Fibroblast of lung (primary cell): ENCODE measurements at regions not wholly inside any gene's neighbourhood (a gene's known extent, or its start where the extent isn't known, plus 50 kb on each side); places are given as distances from the start of the nearest gene placed in this dataset.
"Not testable (repeated sequence)": the region's sequence is repeated elsewhere in the genome, so short reads cannot be mapped to it uniquely, and the experiment has no call there.

Experiments
- DNase-seq, 2 donors: peaks; one replicate each; pipeline versions ENCODE4 v3.0.0 to v3.0.0-alpha.2; 2010; ENCODE audit warnings: low read depth in 2 of 2
- H2AFZ ChIP-seq: 2 replicates; pipeline ENCODE4 v1.5.1; 2012; ENCODE audit warnings: low read length, control low read depth, inconsistent platforms
- H3K27ac ChIP-seq: 2 replicates; pipeline ENCODE4 v1.5.1; 2011; ENCODE audit warnings: low read length, control low read depth; ENCODE audit not compliant: insufficient read depth
- H3K27me3 ChIP-seq: 2 replicates; pipeline ENCODE4 v1.5.1; 2011; ENCODE audit warnings: mild to moderate bottlenecking, low read length; ENCODE audit not compliant: control insufficient read depth, insufficient read depth
- H3K36me3 ChIP-seq: 2 replicates; pipeline ENCODE4 v1.5.1; 2011; ENCODE audit warnings: low read length; ENCODE audit not compliant: control insufficient read depth, insufficient read depth
- H3K4me1 ChIP-seq: 2 replicates; pipeline ENCODE4 v1.5.1; 2011; ENCODE audit warnings: low read length; ENCODE audit not compliant: control insufficient read depth, insufficient read depth; ENCODE audit errors: extremely low read depth
- H3K4me2 ChIP-seq: 2 replicates; pipeline ENCODE4 v1.5.1; 2011; ENCODE audit warnings: low read length, control low read depth; ENCODE audit not compliant: insufficient read depth; ENCODE audit errors: extremely low read depth
- H3K4me3 ChIP-seq, 4 experiments: fragments of 200-600 bp in 1 of 4; sonication (generic) in 1 of 4; replicated peaks in 1 of 4; 2 replicates each; pipeline ENCODE4 v1.5.1; 2011 to 2016; ENCODE audit warnings: low read length in 4 of 4, low read depth in 3 of 4, mild to moderate bottlenecking in 3 of 4, control low read depth in 2 of 4, inconsistent platforms in 1 of 4, mixed read lengths in 1 of 4; ENCODE audit not compliant: insufficient read depth in 1 of 4; ENCODE audit errors: control extremely low read depth in 1 of 4
- H3K79me2 ChIP-seq: 2 replicates; pipeline ENCODE4 v1.5.1; 2012; ENCODE audit warnings: mild to moderate bottlenecking, low read length, inconsistent platforms; ENCODE audit not compliant: control insufficient read depth, insufficient read depth
- H3K9ac ChIP-seq: 2 replicates; pipeline ENCODE4 v1.5.1; 2011; ENCODE audit warnings: mild to moderate bottlenecking, low read length, control low read depth; ENCODE audit not compliant: insufficient read depth
- H3K9me3 ChIP-seq: 2 replicates; pipeline ENCODE4 v1.5.1; 2012; ENCODE audit warnings: low read depth, low read length; ENCODE audit not compliant: control insufficient read depth, insufficient read depth
- H4K20me1 ChIP-seq: 2 replicates; pipeline ENCODE4 v1.5.1; 2011; ENCODE audit warnings: low read length; ENCODE audit not compliant: control insufficient read depth, insufficient read depth; ENCODE audit errors: extremely low read depth
- CTCF ChIP-seq, 2 donors: IDR thresholded peaks in 1 of 2; conservative IDR thresholded peaks in 1 of 2; 1 replicate in 1 of 2; 2 replicates in 1 of 2; pipeline ENCODE4 v1.5.1; 2011 to 2012; ENCODE audit warnings: low read length in 2 of 2, control low read depth in 1 of 2, inconsistent platforms in 1 of 2, low read depth in 1 of 2, mild to moderate bottlenecking in 1 of 2
- EZH2 ChIP-seq: IDR thresholded peaks from 2 replicates; pipeline ENCODE4 v1.5.1; 2012; ENCODE audit warnings: low read length, control low read depth, mild to moderate bottlenecking; ENCODE audit errors: missing control alignments

DNA sequence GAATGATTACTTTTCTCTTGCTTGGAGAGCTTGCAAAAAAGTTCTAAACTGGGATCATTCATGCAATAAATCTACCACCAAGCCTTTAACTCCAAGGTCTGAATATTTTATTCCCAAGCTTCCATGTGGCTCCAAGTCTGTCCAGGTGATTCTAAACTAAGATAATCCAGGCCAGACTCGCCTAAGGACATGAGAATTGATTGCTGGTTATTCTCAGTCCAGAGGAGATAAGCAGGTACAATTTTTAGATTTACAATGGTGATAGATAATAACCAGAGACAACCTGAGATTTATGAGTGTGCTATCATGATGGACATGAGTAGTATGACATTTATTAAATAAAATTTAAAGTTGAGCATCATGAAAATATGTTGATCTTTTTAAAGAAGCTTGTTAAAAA lies 156.5 kb upstream of the SPRY2 start:
- Histone ChIP-seq H3K79me2 (no peaks in the 10 kb centered on the region), H4K20me1 (no peaks in the 10 kb centered on the region), H3K4me1 (no peaks in the 10 kb centered on the region), H3K27ac (no peak overlapping the region), H3K4me2 (no peak overlapping the region), H3K9me3 (no peaks in the 10 kb centered on the region), H3K9ac (no peak overlapping the region), H3K36me3 (no peaks in the 10 kb centered on the region), H2AFZ (no peak overlapping the region), H3K4me3 (no peak overlapping the region), H3K27me3 (no peaks in the 10 kb centered on the region)
- no peak for TF ChIP-seq CTCF (conservative IDR thresholded peaks at IDR 0.05 in 1 of 2, IDR thresholded peaks at IDR 0.05 in 1 of 2; ENCODE audit: low read depth in 1 of 2, low read length in 2 of 2)
- TF ChIP-seq EZH2: no peak
- no peak for DNase-seq

- Histone ChIP-seq H3K9ac (no peak overlapping the region), H3K27ac (no peak overlapping the region), H3K36me3 (no peaks in the 10 kb centered on the region), H3K4me1 (no peaks in the 10 kb centered on the region), H3K4me2 (no peak overlapping the region), H3K9me3 (no peaks in the 10 kb centered on the region), H4K20me1 (no peaks in the 10 kb centered on the region), H3K27me3 (no peaks in the 10 kb centered on the region), H2AFZ (no peak overlapping the region), H3K79me2 (no peaks in the 10 kb centered on the region), H3K4me3 (no peak overlapping the region)
- no peak for TF ChIP-seq CTCF (conservative IDR thresholded peaks at IDR 0.05 in 1 of 2, IDR thresholded peaks at IDR 0.05 in 1 of 2; ENCODE audit: low read depth in 1 of 2, low read length in 2 of 2)
- TF ChIP-seq EZH2: no peak
- no peak for DNase-seq
Measured at GRCh38 chr13:80496721-80497397, 155.9 kb upstream of the SPRY2 start.

- not testable (repeated sequence) for H4K20me1 ChIP-seq, H3K36me3 ChIP-seq, H2AFZ ChIP-seq, H3K27ac ChIP-seq, H3K27me3 ChIP-seq, H3K4me3 ChIP-seq, DNase-seq, H3K4me1 ChIP-seq, H3K4me2 ChIP-seq, H3K9me3 ChIP-seq, H3K79me2 ChIP-seq, H3K9ac ChIP-seq
Measured at GRCh38 chr13:80490491-80490943, 149.6 kb upstream of the SPRY2 start.
